Activated T-cell treated with anti-CD3 and anti-CD28 coated beads, Interleukin-2, amount 50 U/mL, for 4 hours (primary cell): ENCODE measurements at regions not wholly inside any gene's neighbourhood (a gene's known extent, or its start where the extent isn't known, plus 50 kb on each side); places are given as distances from the start of the nearest gene placed in this dataset.

Experiments used
- ATAC-seq, 2 donors: fragments of 200-7000 bp; cut with Tn5 transposase; one replicate each; pipeline ENCODE4 v1.10.0; 2021
- DNase-seq: peaks from one replicate; pipeline ENCODE4 v3.0.0-alpha.2; 2020
- H3K27me3 Mint-ChIP-seq: one replicate; pipeline ENCODE4 v1.8.0; 2021; ENCODE audit warnings: low read depth, mixed read lengths
- H3K36me3 Mint-ChIP-seq: one replicate; pipeline ENCODE4 v1.8.0; 2022; ENCODE audit warnings: mixed read lengths; ENCODE audit not compliant: insufficient read depth
- H3K4me1 Mint-ChIP-seq: one replicate; pipeline ENCODE4 v1.8.0; 2021; ENCODE audit warnings: low read depth, mixed read lengths
- H3K4me3 Mint-ChIP-seq: one replicate; pipeline ENCODE4 v1.8.0; 2021; ENCODE audit warnings: mild to moderate bottlenecking, moderate library complexity, mixed read lengths
- H3K9me3 Mint-ChIP-seq: one replicate; pipeline ENCODE4 v1.8.0; 2021; ENCODE audit warnings: mixed read lengths

GRCh38 chr4:96525898-96526297 lies 686.0 kb downstream of the PDHA2 start:
- Mint-ChIP-seq H3K36me3 (no peaks in the 10 kb centered on the region), H3K4me3 (no peak overlapping the region), H3K4me1 (no peaks in the 10 kb centered on the region), H3K27me3 (no peaks in the 10 kb centered on the region), H3K9me3 (peaks cover 5% of the 10 kb centered on the region)
- DNase-seq (no peak), ATAC-seq (no peak)

- Mint-ChIP-seq H3K4me1 (no peaks in the 10 kb centered on the region), H3K36me3 (no peaks in the 10 kb centered on the region), H3K27me3 (no peaks in the 10 kb centered on the region)
Observed at GRCh38 chr4:96526625-96527024, 686.7 kb downstream of the PDHA2 start.

GRCh38 chr4:96531836-96532235 lies 691.9 kb downstream of the PDHA2 start:
- H3K4me3 Mint-ChIP-seq = no peak overlapping the region
- no peaks in the 10 kb centered on the region for H3K4me1 Mint-ChIP-seq
- DNase-seq = no peak
- no peak for ATAC-seq
- no peaks in the 10 kb centered on the region for H3K27me3 Mint-ChIP-seq
- peaks cover 3% of the 10 kb centered on the region for H3K9me3 Mint-ChIP-seq
- no peaks in the 10 kb centered on the region for H3K36me3 Mint-ChIP-seq

More at GRCh38 chr4:96526625-96527024, 686.7 kb downstream of the PDHA2 start:
- ATAC-seq (no peak), DNase-seq (no peak)
- no peak overlapping the region for H3K4me3 Mint-ChIP-seq
- peaks cover 5% of the 10 kb centered on the region for H3K9me3 Mint-ChIP-seq

GRCh38 chr4:96543346-96543745 lies 703.5 kb downstream of the PDHA2 start:
- no peak overlapping the region for H3K4me3 Mint-ChIP-seq
- ATAC-seq = no peak
- H3K36me3 Mint-ChIP-seq = no peaks in the 10 kb centered on the region
- DNase-seq = no peak
- H3K9me3 Mint-ChIP-seq = no peaks in the 10 kb centered on the region
- no peaks in the 10 kb centered on the region for H3K4me1 Mint-ChIP-seq
- no peaks in the 10 kb centered on the region for H3K27me3 Mint-ChIP-seq

DNA sequence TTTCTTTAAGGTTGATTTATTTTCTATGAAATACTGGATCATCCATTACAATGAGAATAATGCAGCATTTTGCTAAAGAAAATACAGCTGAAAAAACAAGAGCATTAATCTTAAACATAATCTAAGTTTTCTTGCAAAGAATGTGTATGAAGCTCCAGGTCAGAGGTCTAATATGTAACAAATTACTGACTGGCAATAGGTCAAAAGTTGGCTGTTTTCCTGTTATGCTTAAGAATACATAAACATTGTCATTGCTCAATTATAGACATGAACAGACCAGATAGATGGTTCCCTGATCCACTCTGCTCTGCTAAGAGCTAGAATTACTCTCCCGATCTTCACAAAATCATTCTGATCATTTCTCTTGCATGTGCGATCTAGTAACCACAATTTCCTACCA lies 718.6 kb downstream of the PDHA2 start:
- H3K27me3 Mint-ChIP-seq = no peaks in the 10 kb centered on the region
- no peaks in the 10 kb centered on the region for H3K4me1 Mint-ChIP-seq
- no peaks in the 10 kb centered on the region for H3K9me3 Mint-ChIP-seq
- DNase-seq = no peak
- no peak overlapping the region for H3K4me3 Mint-ChIP-seq
- ATAC-seq = no peak
- no peaks in the 10 kb centered on the region for H3K36me3 Mint-ChIP-seq

DNA sequence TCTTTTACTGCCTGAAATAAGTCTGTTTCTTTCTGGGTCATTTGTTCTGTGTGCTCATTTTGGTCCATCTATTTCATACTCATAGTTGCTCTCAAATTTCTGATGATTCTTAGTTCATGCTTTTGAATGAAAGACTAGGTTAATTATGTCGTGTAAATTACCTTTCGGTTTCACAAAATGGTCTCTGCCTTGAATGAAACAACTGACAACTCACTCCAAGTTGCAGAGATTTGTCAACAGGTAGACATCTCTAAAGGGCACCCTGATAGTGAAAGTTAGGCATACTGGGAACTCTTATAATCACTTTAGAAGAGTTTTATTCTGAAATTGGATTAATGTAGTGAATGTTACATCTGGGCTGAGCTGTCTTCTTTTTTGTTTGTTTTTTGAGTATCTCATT lies 726.9 kb downstream of the PDHA2 start:
- H3K9me3 Mint-ChIP-seq = no peaks in the 10 kb centered on the region

DNA sequence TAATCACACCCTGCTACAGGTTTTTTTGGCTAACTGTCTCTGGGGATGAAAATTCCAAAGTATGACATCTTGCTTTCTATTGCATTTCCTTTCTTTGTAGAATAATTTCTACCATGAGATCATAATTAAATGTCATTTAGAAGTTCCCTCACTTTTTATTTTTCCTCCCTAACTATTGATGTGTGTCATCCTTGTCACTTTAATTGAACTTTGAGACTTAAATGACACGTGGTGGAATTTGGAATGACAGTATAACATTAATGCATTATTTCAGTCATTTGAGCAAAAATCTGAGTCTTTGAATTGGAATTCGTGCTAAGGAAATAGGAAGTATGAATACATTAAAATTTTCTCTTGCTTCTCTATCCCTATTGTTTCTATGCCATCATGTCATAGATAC lies 745.4 kb downstream of the PDHA2 start:
- no peaks in the 10 kb centered on the region for H3K27me3 Mint-ChIP-seq
- H3K4me3 Mint-ChIP-seq = no peak overlapping the region
- no peaks in the 10 kb centered on the region for H3K4me1 Mint-ChIP-seq

More for the DNA sequence above, 726.9 kb downstream of the PDHA2 start:
- no peak overlapping the region for H3K4me3 Mint-ChIP-seq
- DNase-seq (no peak), ATAC-seq (no peak)
- H3K36me3 Mint-ChIP-seq = no peaks in the 10 kb centered on the region
- no peaks in the 10 kb centered on the region for H3K4me1 Mint-ChIP-seq
- no peaks in the 10 kb centered on the region for H3K27me3 Mint-ChIP-seq

DNA sequence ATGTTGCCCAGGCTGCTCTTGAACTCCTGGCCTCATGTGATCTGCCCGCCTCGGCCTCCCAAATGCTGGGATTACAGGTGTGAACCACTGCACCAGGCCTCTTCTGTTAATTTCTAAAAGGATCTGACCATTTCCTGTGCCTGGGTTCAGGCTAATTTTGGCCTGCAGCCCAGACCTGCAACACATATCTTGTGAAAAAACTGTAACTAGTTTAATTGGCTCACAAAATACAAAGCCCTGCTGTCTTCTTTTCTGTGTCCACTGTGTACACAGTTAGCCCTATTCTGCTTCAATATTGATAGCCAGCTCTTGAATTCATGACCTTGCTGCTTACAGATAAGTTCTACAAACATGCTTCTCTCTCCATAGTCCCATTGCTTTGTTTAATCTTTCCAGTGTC lies 753.5 kb downstream of the PDHA2 start:
- Mint-ChIP-seq H3K4me3 (no peak overlapping the region), H3K9me3 (peaks cover 7% of the 10 kb centered on the region), H3K36me3 (no peaks in the 10 kb centered on the region), H3K27me3 (no peaks in the 10 kb centered on the region), H3K4me1 (no peaks in the 10 kb centered on the region)
- DNase-seq (no peak), ATAC-seq (no peak)

More for the DNA sequence above, 745.4 kb downstream of the PDHA2 start:
- peaks cover 7% of the 10 kb centered on the region for H3K9me3 Mint-ChIP-seq
- DNase-seq (no peak), ATAC-seq (no peak)
- H3K36me3 Mint-ChIP-seq = no peaks in the 10 kb centered on the region

GRCh38 chr4:96598465-96598864 lies 758.6 kb downstream of the PDHA2 start:
- Mint-ChIP-seq H3K27me3 (no peaks in the 10 kb centered on the region), H3K9me3 (peaks cover 3% of the 10 kb centered on the region), H3K4me1 (no peaks in the 10 kb centered on the region), H3K36me3 (no peaks in the 10 kb centered on the region), H3K4me3 (no peak overlapping the region)
- DNase-seq (no peak), ATAC-seq (no peak)

DNA sequence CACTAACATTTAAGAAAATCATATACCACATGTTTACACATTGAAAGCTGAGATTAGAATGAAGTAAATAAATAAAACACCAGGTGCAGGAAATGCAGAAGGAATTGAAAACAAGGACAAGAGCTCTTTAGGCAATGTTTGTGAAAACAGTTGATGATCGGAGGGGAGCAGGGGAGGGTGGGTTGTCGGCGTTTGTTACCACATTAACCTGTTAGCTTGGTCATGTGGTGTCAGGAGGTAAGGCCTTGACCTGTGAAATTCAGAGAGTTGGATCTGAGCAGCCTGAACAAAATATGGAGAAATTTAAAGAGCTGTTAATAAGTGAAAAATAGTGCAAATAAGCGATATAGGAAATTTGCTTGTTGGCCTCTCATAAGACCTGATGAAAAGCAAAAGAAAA lies 759.9 kb downstream of the PDHA2 start:
- no peaks in the 10 kb centered on the region for H3K36me3 Mint-ChIP-seq
- DNase-seq = no peak
- ATAC-seq = no peak
- peaks cover 3% of the 10 kb centered on the region for H3K9me3 Mint-ChIP-seq
- H3K27me3 Mint-ChIP-seq = no peaks in the 10 kb centered on the region
- H3K4me1 Mint-ChIP-seq = no peaks in the 10 kb centered on the region
- no peak overlapping the region for H3K4me3 Mint-ChIP-seq

DNA sequence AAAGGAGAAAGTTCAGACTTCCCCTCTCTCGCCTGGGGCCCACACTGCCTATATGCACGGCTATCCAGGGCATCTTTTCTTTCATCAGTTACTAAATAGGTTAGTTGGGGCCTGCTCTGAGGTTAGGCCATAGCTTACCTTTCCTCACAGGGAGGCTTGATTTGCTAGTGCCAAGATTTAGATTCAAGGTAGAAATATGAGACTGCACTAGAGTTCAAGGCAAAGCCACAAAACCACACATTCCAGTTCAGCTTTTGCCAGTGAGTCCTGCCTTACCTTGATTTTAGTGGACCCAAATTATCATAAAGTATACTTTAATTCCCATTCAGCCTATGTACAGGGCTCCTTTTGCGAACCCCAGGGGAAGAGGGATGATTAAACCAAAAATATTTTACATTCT lies 762.8 kb downstream of the PDHA2 start:
- H3K9me3 Mint-ChIP-seq = no peaks in the 10 kb centered on the region
- no peaks in the 10 kb centered on the region for H3K36me3 Mint-ChIP-seq
- no peaks in the 10 kb centered on the region for H3K4me1 Mint-ChIP-seq
- H3K27me3 Mint-ChIP-seq = no peaks in the 10 kb centered on the region
- H3K4me3 Mint-ChIP-seq = no peak overlapping the region
- DNase-seq (no peak), ATAC-seq (no peak)

DNA sequence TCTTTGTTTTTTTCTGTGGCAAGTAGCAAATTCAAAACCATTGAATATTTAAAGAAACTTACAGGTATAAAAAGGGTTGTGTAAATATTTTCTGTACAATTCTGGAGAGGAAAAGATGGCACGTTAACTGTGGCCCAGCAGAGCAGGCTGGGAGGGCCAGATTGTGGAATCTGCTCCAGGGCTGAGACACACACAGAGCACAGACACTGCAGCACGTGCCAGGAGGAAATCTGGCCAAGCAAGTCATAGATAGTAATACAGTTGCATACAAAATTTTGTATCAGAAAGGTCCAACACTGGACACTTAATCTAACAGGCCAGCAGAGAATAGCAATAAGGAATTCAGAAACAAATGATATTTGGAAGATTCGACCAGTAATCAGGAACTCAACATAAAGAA lies 763.7 kb downstream of the PDHA2 start:
- Mint-ChIP-seq H3K9me3 (peaks cover 4% of the 10 kb centered on the region), H3K27me3 (no peaks in the 10 kb centered on the region), H3K4me3 (no peak overlapping the region), H3K4me1 (no peaks in the 10 kb centered on the region), H3K36me3 (no peaks in the 10 kb centered on the region)
- DNase-seq = no peak
- no peak for ATAC-seq

DNA sequence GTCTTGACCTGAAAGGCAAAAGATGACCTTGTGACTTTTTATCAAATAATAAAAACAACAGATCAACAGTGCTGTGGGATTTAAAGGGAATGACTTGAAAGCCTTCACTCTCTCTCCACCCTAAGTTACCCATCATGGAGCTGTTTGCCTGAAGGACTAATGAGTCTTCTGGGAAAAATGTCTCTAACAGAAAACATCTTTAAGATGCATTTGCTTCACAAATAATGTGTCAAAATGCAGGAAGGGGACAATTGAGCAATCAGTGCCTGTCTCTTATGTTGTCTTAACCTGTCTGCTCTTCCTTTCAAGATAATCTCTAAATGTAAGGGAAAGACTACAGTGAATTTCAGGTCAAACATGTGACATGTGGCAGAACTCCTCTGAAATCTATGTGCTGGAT lies 766.6 kb downstream of the PDHA2 start:
- Mint-ChIP-seq H3K4me1 (no peaks in the 10 kb centered on the region), H3K4me3 (no peak overlapping the region), H3K27me3 (no peaks in the 10 kb centered on the region), H3K9me3 (peaks cover 4% of the 10 kb centered on the region), H3K36me3 (no peaks in the 10 kb centered on the region)
- DNase-seq (no peak), ATAC-seq (no peak)

- DNase-seq = no peak
- Mint-ChIP-seq H3K4me1 (no peaks in the 10 kb centered on the region), H3K4me3 (no peak overlapping the region), H3K36me3 (no peaks in the 10 kb centered on the region), H3K9me3 (peaks cover 4% of the 10 kb centered on the region), H3K27me3 (no peaks in the 10 kb centered on the region)
- ATAC-seq = no peak
Observed at GRCh38 chr4:96626023-96626422, 786.1 kb downstream of the PDHA2 start.

DNA sequence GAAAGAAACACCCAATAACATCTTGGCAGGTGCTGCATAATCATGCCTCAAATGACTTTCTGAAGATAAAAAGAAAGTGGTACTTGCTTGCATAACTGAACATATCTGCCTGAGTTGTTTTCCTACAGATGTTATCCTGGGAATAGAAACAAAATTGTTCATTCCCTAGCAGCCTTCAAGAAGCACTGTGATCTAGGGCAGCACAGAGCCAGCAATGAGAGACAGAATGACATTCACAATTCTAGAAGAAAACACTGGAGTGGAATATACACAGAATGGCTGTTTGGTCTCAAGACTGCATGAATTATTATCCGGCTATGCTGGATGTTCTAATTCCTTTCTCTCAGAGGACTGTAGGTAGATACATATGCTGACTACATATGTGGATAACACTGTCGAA lies 790.9 kb downstream of the PDHA2 start:
- no peaks in the 10 kb centered on the region for H3K27me3 Mint-ChIP-seq
- DNase-seq (no peak), ATAC-seq (no peak)
- no peaks in the 10 kb centered on the region for H3K4me1 Mint-ChIP-seq
- no peaks in the 10 kb centered on the region for H3K36me3 Mint-ChIP-seq
- H3K9me3 Mint-ChIP-seq = peaks cover 4% of the 10 kb centered on the region
- no peak overlapping the region for H3K4me3 Mint-ChIP-seq

DNA sequence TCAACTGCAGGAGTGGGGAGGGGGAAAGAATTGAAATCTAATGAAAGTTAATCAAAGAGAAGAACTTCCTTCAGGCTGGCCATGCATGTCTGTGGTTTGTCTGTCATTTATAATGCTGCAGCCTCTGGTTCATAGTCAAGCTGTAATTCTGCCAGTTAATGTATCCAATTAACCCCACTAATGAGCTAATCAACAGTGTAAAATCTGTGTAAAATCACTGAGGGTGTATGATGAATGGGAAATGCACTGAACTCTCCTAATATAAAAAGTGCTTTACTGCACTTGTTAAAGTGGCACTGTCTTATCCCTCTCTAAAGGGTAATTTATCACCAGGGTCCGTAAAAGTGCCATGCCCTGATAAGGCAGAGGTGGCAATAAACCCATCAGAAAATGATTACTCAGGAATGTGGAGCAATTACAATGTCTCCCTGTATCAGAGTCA lies 798.1 kb downstream of the PDHA2 start:
- H3K9me3 Mint-ChIP-seq = peaks cover 16% of the 10 kb centered on the region
- H3K36me3 Mint-ChIP-seq = no peaks in the 10 kb centered on the region
- no peaks in the 10 kb centered on the region for H3K4me1 Mint-ChIP-seq
- no peaks in the 10 kb centered on the region for H3K27me3 Mint-ChIP-seq
- ATAC-seq (no peak), DNase-seq (no peak)
- H3K4me3 Mint-ChIP-seq = no peak overlapping the region
